ENCODE measurements at regions not wholly inside any gene's neighbourhood (a gene's known extent, or its start where the extent isn't known, plus 50 kb on each side); places are given as distances from the start of the nearest gene placed in this dataset.

DNA sequence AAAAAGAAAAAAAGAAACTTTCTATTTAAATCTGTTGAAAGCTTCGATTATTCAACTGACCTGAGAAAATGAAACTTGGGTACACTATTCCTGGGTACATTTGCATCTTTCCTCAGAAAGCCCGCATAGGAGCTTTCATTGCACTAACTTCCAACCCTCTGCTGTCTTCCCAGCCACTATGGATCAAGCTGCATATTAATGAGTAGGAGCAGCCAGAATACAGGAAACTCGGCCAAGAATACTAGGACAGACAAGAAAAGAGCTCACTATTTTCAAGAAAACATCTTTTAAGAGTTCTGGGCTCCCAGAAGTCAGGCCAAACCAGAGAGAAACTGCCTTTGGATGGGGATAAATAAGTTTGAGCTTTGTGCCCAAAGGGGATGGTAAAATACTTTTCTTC lies 135.0 kb upstream of the CCDC28A start:
- TF ChIP-seq CTCF (IDR thresholded peaks at IDR 0.05 in 4 of 5, conservative IDR thresholded peaks at IDR 0.05 in 1 of 5) (no peak), POLR2A (IDR thresholded peaks at IDR 0.05) (no peak)
